NCI-H1417 treated with DMSO at 0.1 percent for 48 hours (cell line): ENCODE measurements at regions not wholly inside any gene's neighbourhood (a gene's known extent, or its start where the extent isn't known, plus 50 kb on each side); places are given as distances from the start of the nearest gene placed in this dataset.

Experiments used
- DNase-seq: peaks from one replicate; lab custom pipeline; 2025; lab: John Stamatoyannopoulos, UW

- no peak for DNase-seq
These were observed 317.6 kb upstream of the CNKSR2 start for GRCh38 chrX:21056622-21057021.

- no peak for DNase-seq
These were observed 327.2 kb upstream of the CNKSR2 start for GRCh38 chrX:21047034-21047455.

- DNase-seq: no peak
These were observed 359.9 kb upstream of the CNKSR2 start for GRCh38 chrX:21014326-21014725.

GRCh38 chrX:21004835-21005234 lies 369.4 kb upstream of the CNKSR2 start:
- DNase-seq: no peak

GRCh38 chrX:20995829-20996228 lies 378.4 kb upstream of the CNKSR2 start:
- no peak for DNase-seq

GRCh38 chrX:20989361-20989760 lies 384.9 kb upstream of the CNKSR2 start:
- DNase-seq: no peak

- no peak for DNase-seq
These were observed 385.4 kb upstream of the CNKSR2 start for GRCh38 chrX:20988804-20989203.

GRCh38 chrX:20988118-20988517 lies 386.1 kb upstream of the CNKSR2 start:
- DNase-seq: no peak

GRCh38 chrX:20980426-20980825 lies 393.8 kb upstream of the CNKSR2 start:
- DNase-seq: no peak

GRCh38 chrX:20974326-20974725 lies 399.9 kb upstream of the CNKSR2 start:
- DNase-seq: no peak

- no peak for DNase-seq
These were observed 401.2 kb upstream of the CNKSR2 start for GRCh38 chrX:20973038-20973437.

- DNase-seq: no peak
These were observed 403.0 kb upstream of the CNKSR2 start for GRCh38 chrX:20971250-20971649.

- no peak for DNase-seq
These were observed 404.7 kb upstream of the CNKSR2 start for GRCh38 chrX:20969565-20969964.

GRCh38 chrX:20968996-20969395 lies 405.2 kb upstream of the CNKSR2 start:
- DNase-seq: no peak

GRCh38 chrX:20967725-20968124 lies 406.5 kb upstream of the CNKSR2 start:
- no peak for DNase-seq

- DNase-seq: no peak
These were observed 408.8 kb upstream of the CNKSR2 start for GRCh38 chrX:20965270-20966044.

- DNase-seq: no peak
These were observed 420.2 kb upstream of the CNKSR2 start for GRCh38 chrX:20954014-20954413.

- DNase-seq: peak; percentile 13
These were observed 422.0 kb upstream of the CNKSR2 start for GRCh38 chrX:20952180-20952579.

- DNase-seq: no peak
These were observed 423.0 kb upstream of the CNKSR2 start for GRCh38 chrX:20951016-20951810.

GRCh38 chrX:20947411-20947912 lies 426.8 kb upstream of the CNKSR2 start:
- no peak for DNase-seq

- DNase-seq: no peak
These were observed 460.5 kb upstream of the CNKSR2 start for GRCh38 chrX:20913760-20914159.

- no peak for DNase-seq
These were observed 467.6 kb upstream of the CNKSR2 start for GRCh38 chrX:20906571-20906970.

GRCh38 chrX:20884565-20884964 lies 489.7 kb upstream of the CNKSR2 start:
- DNase-seq: no peak
